Esophagus squamous epithelium (tissue), 4 donors: ENCODE measurements at regions not wholly inside any gene's neighbourhood (a gene's known extent, or its start where the extent isn't known, plus 50 kb on each side); places are given as distances from the start of the nearest gene placed in this dataset.

Source experiments
- CTCF ChIP-seq, 6 experiments: fragments of 450-650 bp in 4 of 6; fragments of 200-600 bp in 2 of 6; sonication (generic) in 2 of 6; IDR thresholded peaks; one replicate each; pipeline ENCODE4 v1.5.1; 2016 to 2019; ENCODE audit warnings: antibody characterized with exemption in 6 of 6, mild to moderate bottlenecking in 4 of 6, moderate library complexity in 4 of 6
- POLR2A ChIP-seq, 4 donors: fragments of 450-650 bp; IDR thresholded peaks; one replicate each; pipeline ENCODE4 v1.6.1; 2017; ENCODE audit warnings: antibody characterized with exemption in 4 of 4, mild to moderate bottlenecking in 4 of 4, moderate library complexity in 3 of 4

- TF ChIP-seq CTCF (IDR thresholded peaks at IDR 0.05) (no peak), POLR2A (IDR thresholded peaks at IDR 0.05) (no peak)
Measured at GRCh38 chr7:82566752-82567151, 123.2 kb upstream of the CACNA2D1 start.
